BJ (cell line): ENCODE measurements at regions not wholly inside any gene's neighbourhood (a gene's known extent, or its start where the extent isn't known, plus 50 kb on each side); places are given as distances from the start of the nearest gene placed in this dataset.

Experiments
- CTCF ChIA-PET: fragments of 350-600 bp; formaldehyde crosslinking; extraction: SDS; loops from one replicate; lab custom pipeline; 2021; ENCODE audit warnings: antibody characterized with exemption, inconsistent platforms; lab: Yijun Ruan, JAX
- POLR2A ChIA-PET: fragments of 300-600 bp; sonication (Branson Sonifier 250); formaldehyde crosslinking; extraction: SDS; loops from one replicate; lab custom pipeline; 2021; ENCODE audit warnings: antibody characterized with exemption; lab: Charles Lee
- DNase-seq: peaks from one replicate; pipeline ENCODE4 v3.0.0-alpha.2; 2011; ENCODE audit warnings: low read depth
- H3K27me3 ChIP-seq: 2 replicates; pipeline ENCODE4 v1.6.0; 2011; ENCODE audit warnings: low read length; ENCODE audit not compliant: control insufficient read depth, insufficient read depth
- H3K36me3 ChIP-seq: 2 replicates; pipeline ENCODE4 v1.5.1; 2011; ENCODE audit warnings: low read length; ENCODE audit not compliant: control insufficient read depth, insufficient read depth
- H3K4me3 ChIP-seq: 2 replicates; pipeline ENCODE4 v1.5.1; 2011; ENCODE audit warnings: low read depth, mild to moderate bottlenecking, control low read depth, low read length
- TF ChIP-seq, protein P1 (sequence below): IDR thresholded peaks from 2 replicates; pipeline ENCODE4 v1.5.1; 2011; ENCODE audit warnings: low read depth, mild to moderate bottlenecking, control low read depth, inconsistent platforms, low read length, moderate library complexity; ENCODE audit not compliant: insufficient read depth

DNA sequence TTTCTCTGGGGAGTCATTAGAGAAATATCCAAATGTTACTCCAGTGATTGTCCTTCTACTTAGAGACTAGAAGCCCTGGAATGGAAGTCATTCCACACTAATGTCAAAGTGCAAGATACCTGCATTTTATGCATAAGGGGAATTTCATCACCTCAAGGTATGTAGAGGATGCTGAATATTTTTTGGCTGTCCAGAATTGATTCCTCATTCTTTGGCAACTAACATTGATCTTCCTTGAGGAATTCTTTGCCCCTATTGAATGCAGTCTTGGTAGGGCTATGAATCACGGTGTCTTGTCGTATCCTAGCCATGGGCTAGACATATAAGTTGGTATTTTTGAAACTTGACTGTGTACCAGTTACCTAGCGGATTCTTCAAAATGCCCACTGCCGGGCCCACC lies 271.1 kb downstream of the CNTN3 start:
- Histone ChIP-seq H3K27me3 (no peaks in the 10 kb centered on the region), H3K4me3 (no peak overlapping the region), H3K36me3 (peaks cover under 1% of the 10 kb centered on the region; the same call in 1 of the 2 replicates)
- ChIA-PET POLR2A (no interaction called here), CTCF (no interaction called here)
- no peak for DNase-seq
- TF ChIP-seq, protein P1, sequence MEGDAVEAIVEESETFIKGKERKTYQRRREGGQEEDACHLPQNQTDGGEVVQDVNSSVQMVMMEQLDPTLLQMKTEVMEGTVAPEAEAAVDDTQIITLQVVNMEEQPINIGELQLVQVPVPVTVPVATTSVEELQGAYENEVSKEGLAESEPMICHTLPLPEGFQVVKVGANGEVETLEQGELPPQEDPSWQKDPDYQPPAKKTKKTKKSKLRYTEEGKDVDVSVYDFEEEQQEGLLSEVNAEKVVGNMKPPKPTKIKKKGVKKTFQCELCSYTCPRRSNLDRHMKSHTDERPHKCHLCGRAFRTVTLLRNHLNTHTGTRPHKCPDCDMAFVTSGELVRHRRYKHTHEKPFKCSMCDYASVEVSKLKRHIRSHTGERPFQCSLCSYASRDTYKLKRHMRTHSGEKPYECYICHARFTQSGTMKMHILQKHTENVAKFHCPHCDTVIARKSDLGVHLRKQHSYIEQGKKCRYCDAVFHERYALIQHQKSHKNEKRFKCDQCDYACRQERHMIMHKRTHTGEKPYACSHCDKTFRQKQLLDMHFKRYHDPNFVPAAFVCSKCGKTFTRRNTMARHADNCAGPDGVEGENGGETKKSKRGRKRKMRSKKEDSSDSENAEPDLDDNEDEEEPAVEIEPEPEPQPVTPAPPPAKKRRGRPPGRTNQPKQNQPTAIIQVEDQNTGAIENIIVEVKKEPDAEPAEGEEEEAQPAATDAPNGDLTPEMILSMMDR: no peak

DNA sequence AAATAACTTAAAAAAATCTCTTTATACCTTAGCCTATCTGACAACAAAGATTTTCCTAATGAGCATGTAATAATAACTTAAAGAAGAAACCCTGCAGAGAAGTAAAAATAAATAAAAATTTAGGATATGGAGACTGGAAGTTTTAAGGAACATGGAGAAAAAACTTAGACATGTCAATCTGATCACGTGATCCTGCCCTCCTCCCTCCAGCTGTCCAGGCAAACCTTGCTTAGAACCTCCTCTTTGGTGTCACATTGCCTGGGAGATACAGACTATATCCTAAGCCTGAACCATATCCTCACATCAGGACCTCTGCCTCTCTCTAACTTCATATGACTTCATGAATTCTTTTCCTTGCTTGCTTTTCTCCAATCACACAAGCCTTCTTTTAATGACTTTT lies 275.5 kb downstream of the CNTN3 start:
- POLR2A ChIA-PET: no interaction called here
- no peaks in the 10 kb centered on the region for H3K27me3 ChIP-seq
- no peak for DNase-seq
- TF ChIP-seq, protein P1: no peak
- CTCF ChIA-PET: no interaction called here
- no peak overlapping the region for H3K4me3 ChIP-seq
- no peaks in the 10 kb centered on the region for H3K36me3 ChIP-seq

DNA sequence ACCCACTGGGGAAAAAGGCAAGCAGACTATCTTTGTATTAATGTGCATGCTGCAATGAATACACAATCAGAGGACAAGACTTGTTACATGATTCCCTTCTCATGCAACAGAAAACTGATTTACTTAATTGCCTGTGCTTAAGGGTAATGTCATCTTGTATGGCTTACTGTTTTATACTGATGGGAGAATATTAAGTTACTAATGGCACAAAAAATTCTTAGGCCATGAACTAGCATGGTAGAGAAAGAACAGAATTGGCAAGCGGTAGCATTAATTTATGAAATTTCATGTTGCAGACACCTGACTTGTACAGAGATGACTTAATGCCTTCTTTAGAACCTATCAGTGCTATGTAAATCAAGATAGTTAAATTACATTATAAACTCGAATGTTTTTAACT lies 282.3 kb downstream of the CNTN3 start:
- DNase-seq: no peak
- ChIA-PET CTCF (no interaction called here), POLR2A (no interaction called here)
- Histone ChIP-seq H3K36me3 (no peaks in the 10 kb centered on the region), H3K4me3 (no peak overlapping the region), H3K27me3 (no peaks in the 10 kb centered on the region)
- TF ChIP-seq, protein P1: no peak

DNA sequence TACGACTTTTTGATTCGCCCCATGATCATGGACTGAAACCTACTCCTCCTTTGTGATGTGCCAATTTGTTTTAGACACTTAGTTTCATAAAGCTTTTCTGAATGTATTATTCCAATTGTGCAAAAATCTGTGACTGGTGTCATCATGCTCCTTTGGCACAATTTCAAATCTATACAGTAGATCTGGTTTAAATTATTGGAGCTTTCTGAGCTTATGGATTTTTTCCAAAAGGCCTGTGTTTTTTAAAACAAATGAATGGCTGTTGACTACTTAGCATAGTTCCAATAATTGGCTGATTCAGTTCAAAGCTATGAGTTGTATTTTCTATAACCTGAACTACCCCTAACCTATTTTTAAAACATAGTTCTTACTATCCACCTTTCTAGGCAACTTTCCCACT lies 282.7 kb downstream of the CNTN3 start:
- Histone ChIP-seq H3K4me3 (no peak overlapping the region), H3K27me3 (no peaks in the 10 kb centered on the region), H3K36me3 (no peaks in the 10 kb centered on the region)
- ChIA-PET POLR2A (no interaction called here), CTCF (no interaction called here)
- TF ChIP-seq, protein P1: no peak
- DNase-seq: no peak

DNA sequence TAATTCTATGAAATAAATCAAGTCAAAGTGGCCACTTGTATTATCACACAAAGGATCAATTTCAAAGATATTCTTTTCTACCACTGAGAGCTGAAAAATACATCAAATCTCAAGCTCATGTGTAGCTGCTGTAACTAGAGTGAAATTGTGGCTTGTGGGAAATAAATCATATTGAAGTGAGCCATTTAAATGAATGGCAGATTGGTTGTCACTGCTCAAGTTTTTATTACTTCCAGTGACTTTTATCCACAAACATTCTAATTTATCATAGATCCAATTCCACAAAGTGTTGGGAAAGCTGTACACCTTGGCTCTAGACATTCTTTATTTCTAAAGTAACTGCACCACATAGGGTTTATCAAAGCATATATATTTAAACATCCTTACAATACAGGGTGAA lies 285.4 kb downstream of the CNTN3 start:
- H3K36me3 ChIP-seq: no peaks in the 10 kb centered on the region
- TF ChIP-seq, protein P1: no peak
- no peaks in the 10 kb centered on the region for H3K27me3 ChIP-seq
- POLR2A ChIA-PET: no interaction called here
- no peak for DNase-seq
- CTCF ChIA-PET: interaction anchor here (1.2 kb wide), 1 partner anchor 8 kb away, joined by 3 read pairs; no protein-coding TSS in a partner anchor
- H3K4me3 ChIP-seq: no peak overlapping the region
